Peyer's patch (tissue), 4 donors: ENCODE measurements at regions not wholly inside any gene's neighbourhood (a gene's known extent, or its start where the extent isn't known, plus 50 kb on each side); places are given as distances from the start of the nearest gene placed in this dataset.

Source experiments
- DNase-seq, 3 donors: peaks; one replicate each; pipeline ENCODE4 v3.0.0-alpha.2; 2017 to 2019
- H3K27ac ChIP-seq, 4 donors: fragments of 200-600 bp; sonication (generic); one replicate each; pipeline ENCODE4 v1.5.1; 2016 to 2019
- H3K27me3 ChIP-seq, 2 donors: fragments of 200-600 bp; sonication (generic); one replicate each; pipeline ENCODE4 v1.5.1; 2019
- H3K36me3 ChIP-seq, 3 donors: fragments of 200-600 bp; sonication (generic); one replicate each; pipeline ENCODE4 v1.5.1; 2016 to 2019
- H3K4me1 ChIP-seq, 4 donors: fragments of 200-600 bp; sonication (generic); one replicate each; pipeline ENCODE4 v1.5.1; 2016 to 2019
- H3K4me3 ChIP-seq, 4 donors: fragments of 200-600 bp; sonication (generic); 1 replicate in 3 of 4; 2 replicates in 1 of 4; pipeline ENCODE4 v1.5.1; 2016 to 2019; ENCODE audit warnings: mild to moderate bottlenecking in 1 of 4
- H3K9me3 ChIP-seq, 4 donors: fragments of 200-600 bp; sonication (generic); one replicate each; pipeline ENCODE4 v1.5.1; 2016 to 2019; ENCODE audit warnings: mild to moderate bottlenecking in 1 of 4
- POLR2A ChIP-seq, 2 donors: fragments of 450-650 bp; IDR thresholded peaks; one replicate each; pipeline ENCODE4 v1.5.1; 2017; ENCODE audit warnings: antibody characterized with exemption in 2 of 2, mild to moderate bottlenecking in 2 of 2, moderate library complexity in 2 of 2
- TF ChIP-seq, protein P1 (sequence below), 6 experiments: fragments of 450-650 bp in 4 of 6; fragments of 200-600 bp in 2 of 6; sonication (generic) in 1 of 6; IDR thresholded peaks; one replicate each; pipeline ENCODE4 v1.5.1; 2017 to 2019; ENCODE audit warnings: antibody characterized with exemption in 6 of 6, mild to moderate bottlenecking in 3 of 6, moderate library complexity in 1 of 6

DNA sequence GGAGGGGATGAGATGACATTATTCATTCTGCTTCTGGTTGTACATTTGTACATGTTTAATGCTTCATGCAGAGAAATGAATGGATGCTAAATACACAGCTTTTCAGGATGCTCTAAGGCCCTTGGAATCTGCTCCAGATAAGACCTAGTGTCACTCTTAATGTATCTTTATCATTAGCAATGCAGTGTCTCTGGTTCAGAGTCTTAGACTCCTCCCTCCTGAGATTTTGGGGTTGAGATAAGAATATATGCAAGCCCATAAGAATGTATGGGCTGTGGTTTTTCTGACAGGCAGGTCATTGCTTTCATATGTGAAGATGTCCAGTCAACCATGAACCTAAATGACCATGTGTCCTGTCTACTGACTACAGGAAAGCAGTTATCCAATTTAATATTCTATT, 415.5 kb downstream of the RPS6KC1 start:
- Histone ChIP-seq H3K9me3 (no peaks in the 10 kb centered on the region), H3K27ac (no peak overlapping the region), H3K36me3 (no peaks in the 10 kb centered on the region), H3K27me3 (no peaks in the 10 kb centered on the region), H3K4me3 (no peak overlapping the region), H3K4me1 (no peaks in the 10 kb centered on the region)
- TF ChIP-seq, protein P1, sequence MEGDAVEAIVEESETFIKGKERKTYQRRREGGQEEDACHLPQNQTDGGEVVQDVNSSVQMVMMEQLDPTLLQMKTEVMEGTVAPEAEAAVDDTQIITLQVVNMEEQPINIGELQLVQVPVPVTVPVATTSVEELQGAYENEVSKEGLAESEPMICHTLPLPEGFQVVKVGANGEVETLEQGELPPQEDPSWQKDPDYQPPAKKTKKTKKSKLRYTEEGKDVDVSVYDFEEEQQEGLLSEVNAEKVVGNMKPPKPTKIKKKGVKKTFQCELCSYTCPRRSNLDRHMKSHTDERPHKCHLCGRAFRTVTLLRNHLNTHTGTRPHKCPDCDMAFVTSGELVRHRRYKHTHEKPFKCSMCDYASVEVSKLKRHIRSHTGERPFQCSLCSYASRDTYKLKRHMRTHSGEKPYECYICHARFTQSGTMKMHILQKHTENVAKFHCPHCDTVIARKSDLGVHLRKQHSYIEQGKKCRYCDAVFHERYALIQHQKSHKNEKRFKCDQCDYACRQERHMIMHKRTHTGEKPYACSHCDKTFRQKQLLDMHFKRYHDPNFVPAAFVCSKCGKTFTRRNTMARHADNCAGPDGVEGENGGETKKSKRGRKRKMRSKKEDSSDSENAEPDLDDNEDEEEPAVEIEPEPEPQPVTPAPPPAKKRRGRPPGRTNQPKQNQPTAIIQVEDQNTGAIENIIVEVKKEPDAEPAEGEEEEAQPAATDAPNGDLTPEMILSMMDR (IDR thresholded peaks at IDR 0.05), result no peak
- no peak for TF ChIP-seq POLR2A (IDR thresholded peaks at IDR 0.05)
- no peak for DNase-seq

DNA sequence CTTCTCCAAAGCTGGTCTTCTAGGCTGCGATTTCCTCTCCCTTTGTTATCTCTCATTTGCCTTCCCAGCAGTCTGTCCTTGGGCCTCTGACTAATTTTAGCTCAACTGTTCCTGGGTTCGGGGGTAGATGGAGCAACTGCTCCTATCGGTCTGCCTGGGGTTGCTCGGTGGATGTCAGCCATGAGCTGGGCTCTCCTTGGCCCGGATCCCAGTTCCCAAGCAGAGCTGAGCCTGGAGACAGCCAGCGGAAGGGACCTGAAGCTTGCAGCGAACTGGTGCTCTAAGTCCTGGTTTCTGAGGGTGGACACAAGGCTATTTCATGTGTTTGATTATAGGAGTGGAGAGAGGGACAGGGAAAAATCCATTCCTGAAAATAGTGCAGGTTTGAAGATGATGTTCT, 423.0 kb downstream of the RPS6KC1 start:
- TF ChIP-seq, protein P1 (IDR thresholded peaks at IDR 0.05), result no peak
- no peak for TF ChIP-seq POLR2A (IDR thresholded peaks at IDR 0.05)
- no peak for DNase-seq
- Histone ChIP-seq H3K9me3 (no peaks in the 10 kb centered on the region), H3K36me3 (no peaks in the 10 kb centered on the region), H3K4me3 (no peak overlapping the region), H3K27ac (no peak overlapping the region), H3K27me3 (no peaks in the 10 kb centered on the region), H3K4me1 (no peaks in the 10 kb centered on the region)

DNA sequence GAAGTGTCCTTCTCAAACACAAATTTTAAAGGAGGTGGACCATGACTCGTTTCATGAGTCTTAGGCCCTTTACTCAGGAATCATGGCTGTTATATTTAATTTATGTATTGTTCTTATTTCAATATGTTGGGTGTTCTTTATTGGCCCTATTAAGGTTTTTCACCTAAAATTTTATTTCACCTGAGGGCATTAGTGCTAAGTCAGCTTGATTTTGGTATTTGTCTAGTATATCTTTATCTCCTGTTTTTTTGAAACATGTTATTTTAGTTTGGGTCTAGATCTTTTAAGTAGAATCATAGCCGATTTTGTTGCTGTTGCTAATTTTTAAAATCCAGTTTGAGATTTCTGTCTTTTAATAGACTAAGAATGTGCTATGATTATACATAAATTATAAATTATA, 430.4 kb downstream of the RPS6KC1 start:
- no peaks in the 10 kb centered on the region for H3K9me3 ChIP-seq
- no peaks in the 10 kb centered on the region for H3K4me1 ChIP-seq
- no peaks in the 10 kb centered on the region for H3K27me3 ChIP-seq
- no peaks in the 10 kb centered on the region for H3K36me3 ChIP-seq
- no peak for DNase-seq
- no peak overlapping the region for H3K4me3 ChIP-seq
- TF ChIP-seq POLR2A (IDR thresholded peaks at IDR 0.05), result no peak
- TF ChIP-seq, protein P1 (IDR thresholded peaks at IDR 0.05), result no peak
- no peak overlapping the region for H3K27ac ChIP-seq

DNA sequence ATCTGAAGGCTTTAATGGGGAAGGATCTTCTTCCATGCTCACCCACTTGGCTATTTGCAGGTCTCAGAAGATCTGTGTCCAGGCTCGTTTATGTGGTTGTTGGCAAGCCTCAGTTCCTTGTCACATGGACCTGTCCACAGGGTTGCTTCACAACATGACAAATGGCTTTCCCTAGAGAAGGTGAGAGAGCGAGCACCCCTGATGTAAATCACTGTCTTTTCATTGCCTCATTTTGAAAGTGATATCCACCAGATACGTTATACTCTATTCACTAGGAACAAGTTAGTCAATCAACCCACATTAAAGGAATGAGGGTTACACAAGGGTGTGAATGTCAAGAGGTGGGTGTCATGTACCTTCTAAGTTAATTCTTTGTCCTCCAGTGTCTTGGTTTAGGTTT, 433.3 kb downstream of the RPS6KC1 start:
- Histone ChIP-seq H3K4me1 (no peaks in the 10 kb centered on the region), H3K27me3 (no peaks in the 10 kb centered on the region)

DNA sequence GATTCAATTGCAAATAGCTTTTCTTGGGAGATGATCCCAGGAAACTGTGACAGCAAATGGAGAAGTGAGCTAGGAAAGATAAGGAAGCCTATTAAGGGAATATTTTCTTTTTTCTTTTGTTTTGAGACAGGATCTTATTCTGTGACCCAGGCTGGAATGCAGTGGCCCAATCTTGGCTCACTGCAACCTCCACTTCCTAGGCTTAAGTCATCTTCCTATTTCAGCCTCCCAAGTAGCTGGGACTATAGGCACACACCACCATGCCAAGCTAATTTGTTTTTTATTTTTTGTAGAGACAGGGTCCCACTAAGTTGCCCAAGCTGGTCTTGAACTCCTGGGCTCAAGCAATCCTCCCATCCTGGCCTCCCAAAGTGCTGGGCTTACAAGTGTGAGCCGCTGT, 433.7 kb downstream of the RPS6KC1 start:
- Histone ChIP-seq H3K27me3 (no peaks in the 10 kb centered on the region), H3K27ac (no peak overlapping the region), H3K4me1 (no peaks in the 10 kb centered on the region), H3K4me3 (no peak overlapping the region), H3K9me3 (no peaks in the 10 kb centered on the region), H3K36me3 (no peaks in the 10 kb centered on the region)
- no peak for TF ChIP-seq POLR2A (IDR thresholded peaks at IDR 0.05)
- TF ChIP-seq, protein P1 (IDR thresholded peaks at IDR 0.05), result no peak
- DNase-seq, result no peak

More for the DNA sequence above, 433.3 kb downstream of the RPS6KC1 start:
- no peak for TF ChIP-seq POLR2A (IDR thresholded peaks at IDR 0.05)
- TF ChIP-seq, protein P1 (IDR thresholded peaks at IDR 0.05), result no peak
- DNase-seq, result no peak
- no peak overlapping the region for H3K27ac ChIP-seq
- H3K36me3 ChIP-seq, result no peaks in the 10 kb centered on the region
- no peak overlapping the region for H3K4me3 ChIP-seq
- no peaks in the 10 kb centered on the region for H3K9me3 ChIP-seq

DNA sequence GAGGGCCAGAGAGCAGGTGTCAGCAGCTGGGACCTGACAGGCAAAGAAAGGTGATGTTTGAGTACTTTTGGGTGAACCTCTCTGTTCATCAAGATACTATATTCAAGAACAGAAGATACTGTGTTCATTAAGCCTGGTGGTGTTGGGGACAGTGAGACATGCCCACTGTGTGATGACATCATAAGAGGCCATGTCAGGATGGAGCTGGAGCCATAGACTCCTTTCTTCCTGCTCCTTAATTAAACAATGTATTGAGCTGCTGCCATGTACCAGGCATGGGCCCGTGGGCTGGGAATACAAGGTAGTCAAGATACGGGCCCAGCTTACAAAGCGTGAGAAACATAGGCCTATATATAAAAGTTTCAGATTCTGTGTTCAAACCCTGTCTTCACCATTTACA, 435.4 kb downstream of the RPS6KC1 start:
- H3K27me3 ChIP-seq, result no peaks in the 10 kb centered on the region
- no peak for TF ChIP-seq POLR2A (IDR thresholded peaks at IDR 0.05)
- TF ChIP-seq, protein P1 (IDR thresholded peaks at IDR 0.05), result no peak

More for the DNA sequence above, 435.4 kb downstream of the RPS6KC1 start:
- no peaks in the 10 kb centered on the region for H3K9me3 ChIP-seq
- no peak overlapping the region for H3K4me3 ChIP-seq
- no peaks in the 10 kb centered on the region for H3K4me1 ChIP-seq
- H3K36me3 ChIP-seq, result no peaks in the 10 kb centered on the region
- DNase-seq, result no peak
- no peak overlapping the region for H3K27ac ChIP-seq
